ENCODE measurements at regions not wholly inside any gene's neighbourhood (a gene's known extent, or its start where the extent isn't known, plus 50 kb on each side); places are given as distances from the start of the nearest gene placed in this dataset.
A peak's percentile ranks its signal among the peaks of the same experiment; 100 is the strongest.

GRCh38 chr22:48321986-48322545, 1505.6 kb downstream of the BRD1 start:
- Mint-ChIP-seq H3K36me3 (no peaks in the 10 kb centered on the region), H3K27me3 (no peaks in the 10 kb centered on the region), H3K4me3 (no peak overlapping the region), H3K4me1 (no peaks in the 10 kb centered on the region), H3K9me3 (peaks cover 0 to 7% (median 0%) of the 10 kb centered on the region in 7 donors), H3K27ac (no peak overlapping the region)
- Histone ChIP-seq H3K36me3 (ENCODE audit: control insufficient read depth, insufficient read depth, low read length) (no peaks in the 10 kb centered on the region), H3K4me3 (ENCODE audit: low read depth, low read length) (no peak overlapping the region), H3K27ac (ENCODE audit: insufficient read depth, low read length, poor library complexity, severe bottlenecking) (no peak overlapping the region), H3K4me1 (ENCODE audit: control insufficient read depth, insufficient read depth, low read length, poor library complexity, severe bottlenecking) (no peaks in the 10 kb centered on the region), H3K9me3 (ENCODE audit: control insufficient read depth in 2 of 2, low read length in 2 of 2) (peaks cover 0 to 4% of the 10 kb centered on the region in 2 experiments), H3K27me3 (ENCODE audit: control insufficient read depth, insufficient read depth, low read length) (no peaks in the 10 kb centered on the region)
- ATAC-seq (ENCODE audit: low read depth in 2 of 2) = no peak
- DNase-seq = no peak

GRCh38 chr22:48320683-48321451, 1506.8 kb downstream of the BRD1 start:
- Mint-ChIP-seq H3K27ac (no peak overlapping the region), H3K36me3 (no peaks in the 10 kb centered on the region)
- H3K36me3 ChIP-seq (ENCODE audit: control insufficient read depth, insufficient read depth, low read length) = no peaks in the 10 kb centered on the region

GRCh38 chr22:48320048-48320682, 1507.5 kb downstream of the BRD1 start:
- Histone ChIP-seq H3K4me3 (ENCODE audit: low read depth, low read length) (no peak overlapping the region), H3K36me3 (ENCODE audit: control insufficient read depth, insufficient read depth, low read length) (no peaks in the 10 kb centered on the region), H3K27me3 (ENCODE audit: control insufficient read depth, insufficient read depth, low read length) (no peaks in the 10 kb centered on the region), H3K9me3 (ENCODE audit: control insufficient read depth in 2 of 2, low read length in 2 of 2) (peaks cover 0 to 4% of the 10 kb centered on the region in 2 experiments), H3K4me1 (ENCODE audit: control insufficient read depth, insufficient read depth, low read length, poor library complexity, severe bottlenecking) (no peaks in the 10 kb centered on the region), H3K27ac (ENCODE audit: insufficient read depth, low read length, poor library complexity, severe bottlenecking) (no peak overlapping the region)
- no peaks in the 10 kb centered on the region for H3K36me3 Mint-ChIP-seq
- no peak for ATAC-seq (ENCODE audit: low read depth in 2 of 2)
- DNase-seq = no peak
- H3K27me3 Mint-ChIP-seq = no peaks in the 10 kb centered on the region
- peak overlapping the region in 1 of 3 donors; percentile 51 for H3K27ac Mint-ChIP-seq
- no peak overlapping the region for H3K4me3 Mint-ChIP-seq
- H3K4me1 Mint-ChIP-seq = no peaks in the 10 kb centered on the region
- H3K9me3 Mint-ChIP-seq = peaks cover 0 to 7% (median 1%) of the 10 kb centered on the region in 7 donors

More at GRCh38 chr22:48320683-48321451, 1506.8 kb downstream of the BRD1 start:
- Histone ChIP-seq H3K4me1 (ENCODE audit: control insufficient read depth, insufficient read depth, low read length, poor library complexity, severe bottlenecking) (no peaks in the 10 kb centered on the region), H3K9me3 (ENCODE audit: control insufficient read depth in 2 of 2, low read length in 2 of 2) (peaks cover 0 to 4% of the 10 kb centered on the region in 2 experiments), H3K27me3 (ENCODE audit: control insufficient read depth, insufficient read depth, low read length) (no peaks in the 10 kb centered on the region), H3K27ac (ENCODE audit: insufficient read depth, low read length, poor library complexity, severe bottlenecking) (no peak overlapping the region), H3K4me3 (ENCODE audit: low read depth, low read length) (no peak overlapping the region)
- peak overlapping the region in 1 of 4 donors; percentile 38 for H3K4me3 Mint-ChIP-seq
- H3K9me3 Mint-ChIP-seq = peaks cover 0 to 7% (median 0%) of the 10 kb centered on the region in 7 donors
- no peaks in the 10 kb centered on the region for H3K27me3 Mint-ChIP-seq
- ATAC-seq (ENCODE audit: low read depth in 2 of 2) = no peak
- DNase-seq = no peak
- H3K4me1 Mint-ChIP-seq = no peaks in the 10 kb centered on the region

GRCh38 chr22:48319321-48320047, 1508.2 kb downstream of the BRD1 start:
- Mint-ChIP-seq H3K9me3 (peaks cover 0 to 3% (median 2%) of the 10 kb centered on the region in 7 donors), H3K4me3 (no peak overlapping the region), H3K36me3 (no peaks in the 10 kb centered on the region), H3K4me1 (no peaks in the 10 kb centered on the region), H3K27ac (no peak overlapping the region), H3K27me3 (no peaks in the 10 kb centered on the region)
- no peak overlapping the region for H3K27ac ChIP-seq (ENCODE audit: insufficient read depth, low read length, poor library complexity, severe bottlenecking)
- H3K4me3 ChIP-seq (ENCODE audit: low read depth, low read length) = no peak overlapping the region
- ATAC-seq (ENCODE audit: low read depth in 2 of 2) (no peak), DNase-seq (no peak)
- H3K9me3 ChIP-seq (ENCODE audit: control insufficient read depth in 2 of 2, low read length in 2 of 2) = peaks cover 0 to under 1% of the 10 kb centered on the region in 2 experiments
- no peaks in the 10 kb centered on the region for H3K4me1 ChIP-seq (ENCODE audit: control insufficient read depth, insufficient read depth, low read length, poor library complexity, severe bottlenecking)
- H3K27me3 ChIP-seq (ENCODE audit: control insufficient read depth, insufficient read depth, low read length) = no peaks in the 10 kb centered on the region
- H3K36me3 ChIP-seq (ENCODE audit: control insufficient read depth, insufficient read depth, low read length) = no peaks in the 10 kb centered on the region

- no peaks in the 10 kb centered on the region for H3K4me1 Mint-ChIP-seq
- Histone ChIP-seq H3K27ac (ENCODE audit: insufficient read depth, low read length, poor library complexity, severe bottlenecking) (no peak overlapping the region), H3K27me3 (ENCODE audit: control insufficient read depth, insufficient read depth, low read length) (no peaks in the 10 kb centered on the region), H3K9me3 (ENCODE audit: control insufficient read depth in 2 of 2, low read length in 2 of 2) (no peaks in the 10 kb centered on the region), H3K36me3 (ENCODE audit: control insufficient read depth, insufficient read depth, low read length) (no peaks in the 10 kb centered on the region), H3K4me3 (ENCODE audit: low read depth, low read length) (no peak overlapping the region), H3K4me1 (ENCODE audit: control insufficient read depth, insufficient read depth, low read length, poor library complexity, severe bottlenecking) (no peaks in the 10 kb centered on the region)
- H3K27ac Mint-ChIP-seq = no peak overlapping the region
- no peaks in the 10 kb centered on the region for H3K36me3 Mint-ChIP-seq
- no peak overlapping the region for H3K4me3 Mint-ChIP-seq
- no peaks in the 10 kb centered on the region for H3K27me3 Mint-ChIP-seq
- ATAC-seq (ENCODE audit: low read depth in 2 of 2) (no peak), DNase-seq (no peak)
- H3K9me3 Mint-ChIP-seq = peaks cover 0 to 3% (median 0%) of the 10 kb centered on the region in 7 donors
These were observed 1508.9 kb downstream of the BRD1 start for GRCh38 chr22:48318575-48319320.

- H3K4me3 Mint-ChIP-seq = no peak overlapping the region
- Histone ChIP-seq H3K9me3 (ENCODE audit: control insufficient read depth in 2 of 2, low read length in 2 of 2) (no peaks in the 10 kb centered on the region), H3K27me3 (ENCODE audit: control insufficient read depth, insufficient read depth, low read length) (no peaks in the 10 kb centered on the region), H3K27ac (ENCODE audit: insufficient read depth, low read length, poor library complexity, severe bottlenecking) (no peak overlapping the region), H3K36me3 (ENCODE audit: control insufficient read depth, insufficient read depth, low read length) (no peaks in the 10 kb centered on the region), H3K4me1 (ENCODE audit: control insufficient read depth, insufficient read depth, low read length, poor library complexity, severe bottlenecking) (no peaks in the 10 kb centered on the region), H3K4me3 (ENCODE audit: low read depth, low read length) (no peak overlapping the region)
- H3K27ac Mint-ChIP-seq = no peak overlapping the region
- H3K36me3 Mint-ChIP-seq = no peaks in the 10 kb centered on the region
- ATAC-seq (ENCODE audit: low read depth in 2 of 2) (no peak), DNase-seq (no peak)
- H3K4me1 Mint-ChIP-seq = no peaks in the 10 kb centered on the region
- peaks cover 0 to 3% (median 0%) of the 10 kb centered on the region in 7 donors for H3K9me3 Mint-ChIP-seq
- H3K27me3 Mint-ChIP-seq = no peaks in the 10 kb centered on the region
These were observed 1509.5 kb downstream of the BRD1 start for GRCh38 chr22:48318173-48318572.
